ENCODE measurements at regions not wholly inside any gene's neighbourhood (a gene's known extent, or its start where the extent isn't known, plus 50 kb on each side); places are given as distances from the start of the nearest gene placed in this dataset.
"Not testable (repeated sequence)": the region's sequence is repeated elsewhere in the genome, so short reads cannot be mapped to it uniquely, and the experiment has no call there.

DNA sequence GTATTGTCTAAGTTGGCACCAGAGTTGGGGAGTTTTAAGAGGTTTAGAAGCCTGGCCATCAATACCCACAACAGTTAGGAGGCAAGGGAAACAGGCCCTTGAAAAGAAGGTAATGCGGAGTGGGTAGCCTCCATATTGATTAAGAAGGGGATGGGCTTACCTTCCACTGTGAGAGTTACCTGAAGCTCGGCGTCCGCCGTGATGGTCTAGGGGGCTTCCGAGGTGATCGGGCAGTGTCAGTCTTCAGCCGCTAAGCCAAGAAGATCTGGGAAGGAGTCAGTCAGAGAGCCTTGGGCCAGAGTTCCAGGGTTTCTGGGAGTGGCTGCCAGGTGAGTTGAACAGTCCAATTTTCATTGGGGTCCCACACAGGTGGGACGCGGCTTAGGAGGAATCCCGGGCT is 1085.8 kb downstream of the PCDH9 start:
- not testable (repeated sequence) for FAIRE-seq

DNA sequence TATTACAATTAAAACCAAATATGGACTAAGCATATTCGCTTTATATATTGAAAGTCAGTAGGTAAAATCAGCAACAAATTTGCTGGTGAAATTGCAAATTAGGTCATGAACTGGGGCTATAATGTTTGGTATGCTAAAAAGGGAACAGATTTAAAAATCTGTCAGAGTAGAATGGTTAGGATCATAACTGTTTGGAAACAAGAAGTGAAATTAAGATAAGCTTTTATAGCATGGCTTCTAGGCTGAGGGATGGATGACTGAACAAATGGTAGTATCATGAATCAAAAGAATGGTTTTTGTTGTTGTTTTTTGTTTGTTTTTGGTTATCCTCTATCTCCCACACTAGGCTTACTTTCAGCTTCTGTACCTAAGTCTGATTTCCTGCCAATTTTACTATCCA is 1090.4 kb downstream of the PCDH9 start:
- no peak for FAIRE-seq

DNA sequence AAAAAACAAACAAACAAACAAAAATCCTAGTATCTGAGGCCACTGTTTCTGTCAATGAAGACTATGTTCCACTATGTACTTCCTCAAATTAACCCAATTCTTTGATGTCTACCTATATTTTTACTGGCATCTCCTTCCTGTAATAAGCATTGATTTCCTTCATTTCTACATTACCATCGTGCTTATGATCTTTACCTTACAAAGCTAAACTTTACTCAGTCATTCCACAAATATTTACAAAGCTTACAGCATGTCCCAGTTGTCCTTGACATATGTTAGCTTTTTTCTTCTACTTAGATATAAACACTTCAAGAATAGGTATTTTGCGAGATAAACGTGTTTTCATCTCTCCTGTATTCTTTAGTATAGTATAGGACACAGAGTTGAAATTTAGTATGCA is 1090.9 kb downstream of the PCDH9 start:
- FAIRE-seq = no peak

DNA sequence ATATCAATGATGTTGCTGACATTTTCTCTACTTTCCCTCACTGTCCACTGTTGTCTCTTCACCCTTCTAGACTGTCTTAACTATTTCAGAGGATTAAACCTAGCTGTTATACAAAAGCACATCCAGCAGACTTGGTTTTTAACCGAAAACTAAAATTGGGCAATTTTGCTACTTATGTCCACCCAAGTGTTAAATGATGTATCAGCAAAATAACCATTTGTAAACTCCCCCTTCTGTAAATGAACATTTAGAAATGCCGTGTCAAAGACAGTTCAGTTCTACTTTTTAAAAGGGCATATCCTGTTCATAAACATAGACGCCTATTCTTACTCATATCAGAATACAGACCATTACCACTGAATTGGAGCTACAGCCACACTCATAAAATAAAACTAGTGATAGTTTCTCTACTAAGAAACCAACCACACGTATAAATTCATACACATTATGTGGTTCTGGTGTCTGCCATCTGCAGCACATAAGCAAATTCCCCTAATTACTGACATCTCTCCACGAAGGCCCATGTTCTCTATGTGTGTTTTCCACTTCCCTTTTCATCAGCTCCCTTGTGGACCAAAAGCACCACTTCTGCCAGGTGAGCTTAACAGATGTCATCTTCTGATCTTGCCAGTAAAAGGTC is 1091.8 kb downstream of the PCDH9 start:
- no peak for FAIRE-seq

DNA sequence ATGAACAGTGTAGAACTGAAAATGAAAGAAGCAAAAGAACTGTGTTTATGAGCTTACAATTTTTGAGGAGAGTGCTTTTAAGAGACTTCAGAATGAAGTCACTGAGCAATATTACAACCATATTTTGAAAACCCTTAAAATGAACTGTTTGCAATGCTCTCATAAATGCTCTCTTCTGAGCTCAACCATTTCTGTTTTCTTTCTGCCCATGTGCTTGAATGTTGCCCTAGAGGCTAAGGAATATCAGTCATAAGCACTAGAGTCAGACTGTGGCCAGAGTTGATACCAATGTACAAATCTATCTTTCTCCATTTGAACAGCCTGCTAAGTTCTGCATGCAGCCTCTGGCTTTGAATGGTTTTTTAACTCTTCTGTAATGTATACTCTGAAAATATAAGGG is 1092.8 kb downstream of the PCDH9 start:
- FAIRE-seq = no peak

DNA sequence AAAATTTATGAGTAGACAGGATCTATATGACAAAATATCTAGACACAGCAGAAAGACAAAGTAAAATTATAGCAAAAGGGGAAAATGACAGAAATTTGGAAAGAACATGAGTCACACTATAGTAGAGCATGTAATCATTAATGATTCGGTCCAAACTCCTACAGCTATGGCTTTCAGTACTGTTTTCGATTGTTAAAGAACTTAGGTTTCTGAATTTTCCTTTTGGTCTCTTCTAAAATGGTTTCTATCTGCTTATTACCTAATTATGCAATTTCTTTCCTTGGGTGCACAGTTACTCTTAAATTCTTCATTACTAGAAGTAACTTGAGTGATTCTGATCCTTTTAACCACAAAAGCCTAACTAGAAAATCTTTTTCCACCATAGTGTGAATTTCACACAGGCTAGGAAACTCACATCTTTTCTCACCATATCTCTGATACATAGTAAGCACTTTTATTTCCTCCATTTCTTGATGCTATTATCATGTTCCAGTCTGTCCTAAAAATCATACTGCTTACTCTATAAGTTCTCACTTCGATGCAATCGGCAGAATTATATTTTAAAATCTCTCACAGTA is 1101.4 kb downstream of the PCDH9 start:
- no peak for FAIRE-seq

DNA sequence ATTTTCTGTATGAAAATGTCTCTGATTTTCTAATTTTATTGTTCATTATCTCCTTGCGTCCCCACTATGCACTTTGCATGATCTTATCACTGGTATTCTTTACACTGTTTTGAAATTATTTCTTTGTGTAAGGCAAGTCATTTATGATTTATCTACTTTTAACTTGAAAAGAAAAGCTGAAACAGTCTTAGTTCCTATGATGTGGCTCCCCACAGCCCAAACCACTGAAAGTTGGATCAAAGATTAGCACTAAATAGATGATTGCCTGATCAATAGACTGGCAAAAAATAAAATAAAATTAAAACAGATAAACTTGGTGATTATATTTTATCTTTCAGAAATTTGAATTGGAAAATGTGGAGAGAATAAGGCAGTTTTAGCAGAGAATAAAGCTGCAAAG is 1101.9 kb downstream of the PCDH9 start:
- FAIRE-seq = no peak

DNA sequence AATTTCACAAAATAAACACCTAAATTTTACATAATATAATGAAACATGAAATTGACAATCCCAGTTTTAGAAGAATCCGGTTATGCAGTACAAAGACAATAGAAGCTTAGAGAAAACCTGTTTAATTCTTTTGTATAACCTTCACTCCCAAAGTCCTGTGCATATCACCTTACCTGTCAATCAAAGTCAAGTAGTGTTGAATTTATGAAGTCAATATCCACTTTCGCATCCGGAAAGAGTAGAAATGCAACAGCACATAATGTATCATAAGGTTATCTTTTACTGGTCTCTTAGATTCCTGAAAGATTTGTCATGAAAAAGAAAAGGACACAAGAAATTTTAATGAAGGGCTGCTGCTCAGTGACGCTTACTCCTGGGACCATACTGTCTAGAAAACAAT is 1112.6 kb downstream of the PCDH9 start:
- no peak for FAIRE-seq

DNA sequence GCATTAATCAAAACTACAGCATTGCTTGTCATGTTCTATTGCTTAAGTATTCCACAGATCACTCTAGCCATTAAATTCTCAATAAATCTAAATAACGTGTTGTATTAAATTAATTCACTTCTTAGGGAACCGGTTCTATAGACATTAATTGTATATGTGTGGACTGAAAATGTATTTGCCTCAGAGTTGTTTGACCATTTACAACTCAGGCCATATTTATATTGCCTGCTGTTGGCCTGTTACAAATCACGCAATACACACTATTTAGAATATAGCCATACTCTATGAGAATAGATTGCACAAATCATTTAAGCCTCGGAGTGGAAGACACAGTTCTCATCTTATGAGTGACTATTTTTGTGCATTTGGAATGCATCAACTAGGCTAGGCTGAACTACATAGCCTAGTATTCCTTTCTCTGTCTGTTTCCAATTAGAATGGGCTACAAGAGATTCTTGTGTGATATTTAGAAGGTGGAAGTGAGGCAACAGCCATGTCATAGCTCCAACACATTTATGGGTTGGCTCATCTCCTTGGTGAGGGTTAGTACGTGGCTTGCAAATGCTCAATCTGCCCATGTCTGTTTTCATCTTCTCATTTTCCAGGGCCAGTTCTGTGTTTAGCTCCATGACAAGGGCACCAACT is 1116.1 kb downstream of the PCDH9 start:
- FAIRE-seq = no peak

DNA sequence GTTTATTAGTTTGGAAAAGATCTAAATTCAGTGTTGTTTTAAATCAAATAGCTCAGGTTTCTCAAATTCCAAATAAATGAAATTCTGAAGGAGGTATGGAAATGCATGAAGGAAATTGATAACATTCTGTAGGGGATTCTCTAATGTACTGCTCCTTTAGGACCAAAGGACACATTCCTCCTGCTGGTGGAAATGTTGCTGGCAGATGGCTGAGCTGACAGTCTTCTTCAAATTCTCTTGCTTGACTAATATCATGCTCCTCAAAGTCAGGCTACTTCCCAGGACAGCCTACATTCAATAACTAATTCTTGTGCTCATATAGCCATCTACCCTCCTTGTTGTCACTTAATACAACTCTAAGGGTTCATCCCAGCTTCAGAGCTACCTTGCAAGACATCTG is 1118.5 kb downstream of the PCDH9 start:
- FAIRE-seq = no peak

DNA sequence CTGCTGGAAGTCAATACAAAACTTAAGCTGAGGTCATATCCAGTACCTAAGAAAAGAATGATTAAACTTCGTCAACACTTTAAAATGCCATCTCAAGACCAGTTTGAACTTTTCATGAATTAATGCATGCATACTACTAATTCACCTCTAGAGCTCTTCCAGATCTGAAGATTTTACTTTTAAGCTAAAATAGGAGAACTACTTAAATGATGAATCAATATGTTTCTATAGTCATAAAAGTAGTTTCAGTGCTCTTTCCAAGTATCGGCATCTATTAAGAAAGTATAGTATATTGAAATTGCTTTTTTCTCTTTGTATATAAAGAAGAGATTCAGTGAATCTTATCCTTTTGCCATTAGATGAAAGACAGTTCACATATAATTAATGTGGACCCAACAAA is 1123.9 kb downstream of the PCDH9 start:
- no peak for FAIRE-seq

DNA sequence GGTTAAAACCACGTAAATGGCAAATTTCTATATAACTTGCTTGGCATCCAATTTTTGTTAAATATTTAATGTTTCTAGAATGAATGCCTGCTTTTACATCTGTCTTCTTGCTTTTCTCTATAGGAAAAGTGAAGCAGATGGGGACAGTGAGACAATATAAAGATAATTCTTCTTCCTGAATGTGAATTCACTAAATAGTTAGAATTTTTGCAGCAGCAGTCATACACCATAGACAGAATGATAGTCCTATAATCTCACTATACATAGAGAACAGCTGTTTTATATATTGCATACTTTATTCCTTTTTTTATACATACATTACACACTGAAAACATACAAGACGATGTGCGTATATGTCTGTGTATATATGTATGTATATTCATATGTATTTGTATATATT is 1127.3 kb downstream of the PCDH9 start:
- no peak for FAIRE-seq

DNA sequence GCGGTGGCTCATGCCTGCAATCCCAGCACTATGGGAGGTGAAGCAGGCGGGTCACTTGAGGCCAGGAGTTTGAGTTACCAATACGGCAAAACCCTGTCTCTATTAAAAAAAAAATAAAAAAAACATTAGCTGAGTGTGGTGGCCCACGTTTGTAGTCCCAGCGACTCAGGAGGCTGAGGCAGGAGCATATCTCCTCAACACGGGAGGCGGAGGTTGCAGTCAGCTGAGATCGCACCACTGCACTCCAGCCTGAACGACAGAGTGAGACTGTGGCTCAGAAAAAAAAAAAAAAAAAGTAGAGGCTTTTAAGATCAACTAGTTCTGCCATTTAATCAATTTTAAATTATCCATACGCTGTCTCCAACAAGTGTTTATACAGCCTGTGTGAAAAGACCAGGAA is 1130.3 kb downstream of the PCDH9 start:
- no peak for FAIRE-seq

DNA sequence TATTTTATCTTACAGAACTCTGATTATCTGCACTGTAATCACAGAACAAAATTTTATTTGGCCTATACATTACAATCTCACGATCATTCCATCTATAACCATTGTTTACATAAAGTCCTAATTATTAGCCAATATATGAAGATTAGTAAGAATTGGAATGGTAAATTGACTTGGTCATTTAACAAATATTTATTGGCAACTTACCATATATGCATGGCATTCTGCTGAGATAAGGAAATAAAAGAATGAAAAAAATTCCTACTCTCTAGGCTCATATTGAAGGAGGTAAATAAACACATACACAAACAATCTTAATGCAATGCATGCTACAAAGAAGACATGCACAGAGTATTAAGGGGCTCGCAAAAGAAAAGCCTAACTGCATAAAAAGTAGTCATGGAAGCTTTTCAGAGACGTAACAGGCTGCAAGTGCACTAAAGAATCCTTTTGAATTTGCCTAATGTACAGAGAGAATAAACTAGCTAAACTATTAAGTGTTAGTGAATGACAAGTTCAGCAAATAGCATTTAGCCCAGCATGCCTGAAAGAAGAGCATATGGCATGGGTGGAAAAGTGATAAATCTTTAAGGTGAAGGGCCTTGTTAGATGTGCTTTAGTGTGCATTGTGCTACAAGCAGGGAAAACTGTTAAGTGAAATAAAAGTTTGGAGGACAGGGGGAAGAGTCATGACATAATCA is 1131.1 kb downstream of the PCDH9 start:
- FAIRE-seq = no peak

DNA sequence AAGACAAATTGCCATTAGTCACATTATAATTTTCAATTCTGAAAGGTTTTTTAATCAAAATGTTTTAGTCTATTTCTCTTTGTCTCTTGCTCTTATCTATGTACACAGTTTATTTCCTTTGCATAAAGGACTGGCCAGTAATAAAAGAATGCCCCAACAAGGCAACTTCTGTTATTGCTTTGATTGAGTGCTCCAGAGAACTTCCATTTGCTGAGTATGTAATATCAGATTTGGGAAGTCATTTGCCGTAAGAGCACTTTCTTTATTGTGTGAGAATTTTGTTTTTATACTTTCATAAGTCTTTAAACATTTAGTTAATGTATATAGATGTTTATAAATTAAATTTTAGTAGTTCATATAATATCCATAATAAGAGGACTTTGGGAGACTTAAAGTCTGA is 1140.4 kb downstream of the PCDH9 start:
- no peak for FAIRE-seq

DNA sequence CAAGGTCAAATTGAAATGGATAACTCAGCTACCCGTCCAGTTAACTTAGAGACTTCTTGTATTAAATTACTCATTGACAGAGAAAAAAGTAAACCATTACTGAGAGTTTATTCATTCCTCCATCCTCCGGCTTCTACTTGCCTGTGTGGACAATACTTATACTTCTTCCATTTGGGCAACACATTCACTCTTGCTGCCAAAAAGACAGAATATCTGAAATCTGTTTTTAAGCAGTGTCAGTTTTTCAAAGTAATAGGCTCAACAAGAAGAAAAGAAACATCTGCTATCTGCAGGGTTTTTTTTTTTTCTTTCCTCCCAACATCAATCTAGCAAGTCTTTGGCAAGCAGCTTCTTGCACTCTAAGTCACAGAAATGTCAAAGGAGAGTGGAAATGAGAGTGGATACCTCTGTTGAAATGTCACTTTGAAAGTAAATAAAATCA is 1142.8 kb downstream of the PCDH9 start:
- no peak for FAIRE-seq

DNA sequence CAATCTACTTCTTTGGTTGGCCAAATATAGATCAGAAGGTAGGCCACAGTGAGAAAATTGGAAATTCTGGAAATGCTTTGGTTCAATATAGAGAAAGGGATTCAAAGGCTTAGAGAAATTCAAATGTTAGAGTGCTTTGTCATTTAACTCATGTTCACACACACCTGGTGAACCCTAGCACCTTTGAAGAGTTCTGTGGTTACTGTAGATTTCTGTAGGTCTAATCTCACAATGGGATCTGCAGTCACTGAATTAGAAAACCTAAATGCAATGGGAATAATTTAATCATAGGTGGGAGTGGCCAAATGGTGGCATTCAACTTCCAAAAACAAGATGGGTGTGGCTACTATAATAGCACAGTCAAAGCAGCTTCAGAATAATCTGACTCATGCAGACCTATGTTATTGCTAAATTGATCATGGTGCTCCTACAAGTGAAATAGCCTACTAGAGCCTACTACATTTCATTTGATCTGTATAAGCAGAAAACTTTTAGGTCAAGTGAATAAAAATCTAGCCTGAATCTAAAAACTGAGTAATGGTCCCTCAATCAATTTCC is 1152.9 kb downstream of the PCDH9 start:
- FAIRE-seq = no peak

DNA sequence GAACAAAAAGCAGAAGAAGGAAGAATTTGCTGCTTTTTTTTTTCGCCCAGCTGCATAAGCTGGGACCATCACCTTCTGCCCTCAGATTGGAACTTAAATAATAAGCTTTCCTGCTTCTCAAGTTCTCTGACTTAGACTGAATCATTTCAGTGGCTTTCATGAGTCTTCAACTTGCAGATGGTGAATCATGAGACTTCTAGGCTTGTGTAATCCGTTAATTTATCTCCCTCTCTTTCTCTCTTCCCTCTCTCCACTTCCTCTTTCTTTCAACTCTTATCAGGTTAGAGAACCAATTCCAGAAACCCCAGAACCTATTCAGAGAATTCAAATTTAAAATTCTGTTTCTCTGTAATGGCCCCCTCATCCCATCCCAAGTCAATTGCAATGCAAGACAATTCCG is 1153.7 kb downstream of the PCDH9 start:
- no peak for FAIRE-seq

DNA sequence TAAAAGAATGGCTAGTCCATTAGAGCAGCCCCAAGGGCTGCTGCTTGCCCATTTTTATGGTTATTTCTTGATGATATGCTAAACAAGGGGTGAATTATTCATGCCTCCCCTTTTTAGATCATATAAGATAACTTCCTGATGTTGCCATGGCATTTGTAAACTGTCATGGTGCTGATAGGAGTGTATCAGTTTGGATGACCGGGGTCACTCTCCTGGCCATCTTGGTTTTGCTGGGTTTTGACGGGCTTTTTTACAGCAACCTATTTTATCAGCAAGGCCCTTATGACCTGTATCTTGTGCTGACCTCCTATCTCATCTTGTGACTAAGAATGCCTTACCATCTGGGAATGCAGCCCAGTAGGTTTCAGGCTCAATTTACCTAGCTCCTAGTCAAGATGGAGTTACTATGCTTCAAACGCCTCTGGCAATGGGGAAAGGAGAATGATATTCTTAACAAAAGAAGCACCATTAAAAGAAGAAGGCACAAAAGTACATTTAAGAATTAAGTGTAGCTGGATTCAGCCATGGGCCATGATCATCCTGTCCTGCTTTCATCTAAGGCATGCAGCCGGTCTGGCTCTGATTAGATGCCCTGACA is 1156.0 kb downstream of the PCDH9 start:
- FAIRE-seq = no peak

DNA sequence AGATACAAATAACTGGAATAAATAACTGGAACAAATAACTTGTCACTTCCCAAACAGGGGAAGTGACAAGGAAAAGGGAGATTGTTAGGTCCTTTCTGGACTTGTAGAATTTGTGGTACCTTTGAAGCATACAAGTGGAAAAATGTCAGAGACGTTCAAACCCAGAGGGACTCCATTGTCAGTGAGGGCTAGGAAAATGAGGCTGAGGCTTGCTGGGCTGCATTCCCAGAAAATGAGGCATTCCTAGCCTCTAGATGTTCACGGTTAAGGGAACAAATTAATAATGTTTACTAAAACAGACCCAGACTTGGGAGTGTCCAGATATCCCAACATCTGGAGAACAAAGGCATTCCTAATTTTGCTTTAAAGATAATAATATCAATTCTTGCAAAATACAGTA is 1158.0 kb downstream of the PCDH9 start:
- not testable (repeated sequence) for FAIRE-seq

DNA sequence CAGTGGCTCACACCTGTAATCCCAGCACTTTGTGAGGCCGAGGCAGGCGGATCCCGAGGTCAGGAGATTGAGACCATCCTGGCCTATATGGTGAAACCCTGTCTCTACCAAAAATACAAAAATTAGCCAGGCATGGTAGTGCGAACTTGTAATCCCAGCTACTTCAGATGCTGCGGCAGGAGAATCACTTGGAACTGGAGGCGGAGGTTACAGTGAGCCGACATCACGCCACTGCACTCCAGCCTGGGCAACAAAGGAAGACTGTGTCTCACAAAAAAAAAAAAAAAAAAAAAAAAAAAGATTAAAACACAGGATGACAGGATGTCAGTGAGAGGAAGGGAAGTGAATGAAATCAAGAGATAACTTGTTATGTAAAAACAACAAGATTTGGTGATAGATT is 1158.5 kb downstream of the PCDH9 start:
- FAIRE-seq = no peak

DNA sequence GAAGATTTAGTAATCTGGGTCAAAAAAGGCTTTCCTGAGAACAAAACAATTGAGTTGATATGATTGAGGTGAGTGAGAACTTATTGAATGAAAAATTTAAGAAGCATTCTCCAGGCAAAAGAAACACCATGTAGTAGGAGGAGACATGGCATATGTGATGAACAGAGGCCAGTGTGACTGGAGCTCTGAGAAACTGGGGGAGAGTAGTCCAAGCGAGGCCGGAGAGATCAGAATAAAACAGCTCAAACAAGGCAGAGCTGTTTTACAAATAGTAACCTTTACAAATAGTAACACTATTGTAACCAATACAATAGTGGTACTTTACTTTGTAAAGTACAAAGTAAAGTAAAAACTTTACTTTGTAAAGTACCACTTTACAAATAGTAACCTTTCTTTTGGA is 1159.1 kb downstream of the PCDH9 start:
- no peak for FAIRE-seq

DNA sequence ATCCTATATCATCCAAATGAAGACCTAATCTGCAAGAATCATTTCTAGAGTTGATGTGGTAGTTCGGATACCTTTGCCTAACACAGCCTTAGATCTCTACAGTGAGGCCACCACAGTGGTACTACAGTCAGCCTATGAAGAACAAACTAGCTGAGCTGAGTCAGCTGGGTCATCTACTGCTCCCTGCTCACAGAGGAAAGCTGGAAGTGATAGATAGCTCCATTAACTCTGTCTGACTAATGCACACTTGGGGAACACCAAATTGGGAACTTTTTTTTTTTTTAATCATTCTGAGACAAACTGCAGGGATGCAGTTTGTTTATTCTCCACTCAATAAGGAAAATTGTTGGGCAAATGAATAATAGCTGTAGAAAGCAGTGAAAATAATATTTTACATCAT is 1160.6 kb downstream of the PCDH9 start:
- no peak for FAIRE-seq

Measured in colon (tissue), 2 donors.